T-cell (primary cell): ENCODE measurements at regions not wholly inside any gene's neighbourhood (a gene's known extent, or its start where the extent isn't known, plus 50 kb on each side); places are given as distances from the start of the nearest gene placed in this dataset.
"Not testable (repeated sequence)": the region's sequence is repeated elsewhere in the genome, so short reads cannot be mapped to it uniquely, and the experiment has no call there.

Source experiments
- ATAC-seq, 4 experiments: fragments of 200-7000 bp in 3 of 4; fragments of 150-1000 bp in 1 of 4; cut with Tn5 transposase; replicated peaks in 1 of 4; 1 replicate in 3 of 4; 2 replicates in 1 of 4; pipeline ENCODE4 v1.10.0; 2021; ENCODE audit warnings: moderate library complexity in 3 of 4, mild to moderate bottlenecking in 2 of 4, moderate number of reproducible peaks in 1 of 4
- CTCF ChIA-PET, 2 donors: fragments of 300-600 bp; sonication (Branson Sonifier 250); formaldehyde crosslinking; loops; one replicate each; lab custom pipeline; 2022; ENCODE audit warnings: antibody characterized with exemption in 2 of 2; lab: Charles Lee
- POLR2A ChIA-PET, 2 donors: fragments of 300-600 bp; sonication (Branson Sonifier 250); formaldehyde crosslinking; loops; one replicate each; lab custom pipeline; 2022; ENCODE audit warnings: antibody characterized with exemption in 2 of 2; lab: Charles Lee
- DNase-seq, 35 experiments: peaks; one replicate each; pipeline versions ENCODE4 v3.0.0 to v3.0.0-alpha.2; 2013 to 2023
- H3K27ac ChIP-seq: one replicate; pipeline ENCODE4 v1.5.1; 2013; ENCODE audit warnings: low read length
- H3K27me3 ChIP-seq, 2 experiments: replicated peaks in 1 of 2; 1 replicate in 1 of 2; 2 replicates in 1 of 2; pipeline versions ENCODE4 v1.6.1 to v1.7.0; 2013; ENCODE audit warnings: low read length in 1 of 2, mixed read lengths in 1 of 2; ENCODE audit not compliant: control insufficient read depth in 2 of 2, insufficient read depth in 2 of 2; ENCODE audit errors: extremely low read depth in 1 of 2
- H3K36me3 ChIP-seq, 2 donors: 1 replicate in 1 of 2; 2 replicates in 1 of 2; pipeline versions ENCODE4 v1.6.1 to v1.7.0; 2013; ENCODE audit warnings: low read length in 1 of 2; ENCODE audit not compliant: control insufficient read depth in 2 of 2, insufficient read depth in 1 of 2; ENCODE audit errors: extremely low read depth in 1 of 2
- H3K4me1 ChIP-seq, 2 experiments: 1 replicate in 1 of 2; 2 replicates in 1 of 2; pipeline versions ENCODE4 v1.6.1 to v1.7.0; 2013; ENCODE audit warnings: low read length in 2 of 2, mixed read lengths in 1 of 2; ENCODE audit not compliant: insufficient read depth in 2 of 2, control insufficient read depth in 1 of 2; ENCODE audit errors: extremely low read depth in 1 of 2
- H3K4me3 ChIP-seq, 2 donors: 1 replicate in 1 of 2; 2 replicates in 1 of 2; pipeline versions ENCODE4 v1.5.1 to v1.7.0; 2013; ENCODE audit warnings: mild to moderate bottlenecking in 2 of 2, low read length in 1 of 2, moderate library complexity in 1 of 2; ENCODE audit not compliant: control insufficient read depth in 1 of 2; ENCODE audit errors: extremely low read depth in 1 of 2
- H3K9me3 ChIP-seq: 2 replicates; pipeline ENCODE4 v1.7.0; 2013
- H3K27ac Mint-ChIP-seq, 2 donors: one replicate each; pipeline ENCODE4 v1.8.0; 2020 to 2021; ENCODE audit warnings: mild to moderate bottlenecking in 2 of 2, mixed read lengths in 2 of 2
- H3K27me3 Mint-ChIP-seq, 2 donors: one replicate each; pipeline ENCODE4 v1.8.0; 2021 to 2022; ENCODE audit warnings: mixed read lengths in 2 of 2
- H3K36me3 Mint-ChIP-seq: one replicate; pipeline ENCODE4 v1.8.0; 2021; ENCODE audit warnings: mixed read lengths
- H3K4me1 Mint-ChIP-seq, 3 donors: one replicate each; pipeline ENCODE4 v1.8.0; 2020 to 2022; ENCODE audit warnings: mixed read lengths in 3 of 3, mild to moderate bottlenecking in 1 of 3
- H3K4me3 Mint-ChIP-seq, 3 donors: one replicate each; pipeline ENCODE4 v1.8.0; 2020 to 2022; ENCODE audit warnings: mild to moderate bottlenecking in 3 of 3, mixed read lengths in 3 of 3, moderate library complexity in 3 of 3
- H3K9me3 Mint-ChIP-seq, 3 donors: one replicate each; pipeline ENCODE4 v1.8.0; 2020 to 2022; ENCODE audit warnings: mixed read lengths in 3 of 3
- WGBS: methylation state at CpG from one replicate; pipeline ENCODE4 v1.1.5; 2013; ENCODE audit warnings: missing lambda C conversion rate; ENCODE audit not compliant: insufficient coverage; 5-methylcytosine and 5-hydroxymethylcytosine counted together

DNA sequence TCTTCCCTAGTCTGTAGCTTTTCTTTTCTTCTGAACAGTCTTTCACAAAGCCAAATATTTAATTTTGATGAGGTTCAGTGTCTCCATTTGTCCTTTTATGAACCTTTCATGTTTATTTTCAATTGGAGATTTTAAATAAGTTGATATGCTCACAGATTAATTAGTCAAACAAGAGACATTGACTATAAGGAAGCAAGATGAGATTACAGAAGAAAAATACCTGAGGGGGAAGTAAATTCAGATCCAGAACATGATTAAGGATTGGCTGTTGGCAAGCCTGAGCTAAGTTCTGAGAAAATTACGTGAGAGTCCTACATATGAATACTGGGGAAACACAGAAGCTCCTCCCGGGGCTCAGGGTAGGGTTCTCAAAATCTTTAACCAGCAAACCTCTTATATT, 1039.8 kb upstream of the SEMA6A start:
- H3K36me3 ChIP-seq, result no peaks in the 10 kb centered on the region
- Mint-ChIP-seq H3K4me3 (no peak overlapping the region), H3K9me3 (peaks cover 3 to 21% (median 10%) of the 10 kb centered on the region in 3 donors), H3K4me1 (no peaks in the 10 kb centered on the region), H3K27me3 (no peaks in the 10 kb centered on the region), H3K27ac (no peak overlapping the region), H3K36me3 (no peaks in the 10 kb centered on the region)
- no peaks in the 10 kb centered on the region for H3K27me3 ChIP-seq
- no peak overlapping the region for H3K27ac ChIP-seq
- DNase-seq (no peak), ATAC-seq (no peak)
- POLR2A ChIA-PET, result no interaction called here
- no CpG with 5 or more reads among the region's 2 CpGs for WGBS
- H3K4me3 ChIP-seq, result no peak overlapping the region
- CTCF ChIA-PET, result no interaction called here
- H3K9me3 ChIP-seq, result no peaks in the 10 kb centered on the region
- no peaks in the 10 kb centered on the region for H3K4me1 ChIP-seq

- no CpG with 5 or more reads among the region's 2 CpGs for WGBS
- Mint-ChIP-seq H3K36me3 (no peaks in the 10 kb centered on the region), H3K27ac (no peak overlapping the region), H3K4me3 (no peak overlapping the region), H3K27me3 (no peaks in the 10 kb centered on the region), H3K9me3 (peaks cover 0 to 5% (median 0%) of the 10 kb centered on the region in 3 donors), H3K4me1 (no peaks in the 10 kb centered on the region)
- Histone ChIP-seq H3K9me3 (no peaks in the 10 kb centered on the region), H3K4me3 (no peak overlapping the region), H3K4me1 (no peaks in the 10 kb centered on the region), H3K27me3 (no peaks in the 10 kb centered on the region), H3K36me3 (no peaks in the 10 kb centered on the region), H3K27ac (no peak overlapping the region)
- CTCF ChIA-PET, result no interaction called here
- POLR2A ChIA-PET, result no interaction called here
- ATAC-seq (no peak), DNase-seq (no peak)
These were observed 1030.2 kb upstream of the SEMA6A start for GRCh38 chr5:117604845-117605244.

- DNase-seq, H3K4me3 ChIP-seq, H3K27me3 ChIP-seq, POLR2A ChIA-PET, H3K27ac Mint-ChIP-seq, H3K36me3 Mint-ChIP-seq, ATAC-seq, H3K9me3 ChIP-seq, H3K4me1 ChIP-seq, H3K27ac ChIP-seq, H3K36me3 ChIP-seq, H3K4me3 Mint-ChIP-seq, H3K27me3 Mint-ChIP-seq, H3K9me3 Mint-ChIP-seq, CTCF ChIA-PET, H3K4me1 Mint-ChIP-seq: not testable (repeated sequence)
- 93% methylated on average over 7 of the region's 36 CpGs for WGBS
These were observed 1025.2 kb upstream of the SEMA6A start for GRCh38 chr5:117599811-117600210.

GRCh38 chr5:117594166-117594565, 1019.5 kb upstream of the SEMA6A start:
- H3K27me3 ChIP-seq, result no peaks in the 10 kb centered on the region
- Mint-ChIP-seq H3K27me3 (no peaks in the 10 kb centered on the region), H3K36me3 (no peaks in the 10 kb centered on the region), H3K9me3 (peaks cover 0 to 4% (median 0%) of the 10 kb centered on the region in 3 donors), H3K27ac (no peak overlapping the region), H3K4me3 (no peak overlapping the region), H3K4me1 (no peaks in the 10 kb centered on the region)
- CTCF ChIA-PET, result no interaction called here
- POLR2A ChIA-PET, result no interaction called here
- H3K9me3 ChIP-seq, result no peaks in the 10 kb centered on the region
- ATAC-seq, result no peak
- no peaks in the 10 kb centered on the region for H3K4me1 ChIP-seq
- 69% methylated on average over 2 of the region's 4 CpGs for WGBS
- no peak overlapping the region for H3K4me3 ChIP-seq
- no peak for DNase-seq
- no peaks in the 10 kb centered on the region for H3K36me3 ChIP-seq
- H3K27ac ChIP-seq, result no peak overlapping the region

GRCh38 chr5:117590944-117591343, 1016.3 kb upstream of the SEMA6A start:
- Histone ChIP-seq H3K4me3 (no peak overlapping the region), H3K4me1 (no peaks in the 10 kb centered on the region), H3K36me3 (no peaks in the 10 kb centered on the region), H3K9me3 (no peaks in the 10 kb centered on the region), H3K27ac (no peak overlapping the region), H3K27me3 (no peaks in the 10 kb centered on the region)
- ATAC-seq (no peak), DNase-seq (no peak)
- no peaks in the 10 kb centered on the region for H3K27me3 Mint-ChIP-seq
- ChIA-PET CTCF (no interaction called here), POLR2A (no interaction called here)
- H3K9me3 Mint-ChIP-seq, result peaks cover 3 to 9% (median 5%) of the 10 kb centered on the region in 3 donors
- H3K36me3 Mint-ChIP-seq, result no peaks in the 10 kb centered on the region
- H3K27ac Mint-ChIP-seq, result no peak overlapping the region
- H3K4me1 Mint-ChIP-seq, result no peaks in the 10 kb centered on the region
- WGBS, result no CpG with 5 or more reads among the region's 1 CpG
- no peak overlapping the region for H3K4me3 Mint-ChIP-seq

GRCh38 chr5:117588611-117589010, 1014.0 kb upstream of the SEMA6A start:
- H3K27ac Mint-ChIP-seq, result no peak overlapping the region
- no peaks in the 10 kb centered on the region for H3K27me3 Mint-ChIP-seq
- Histone ChIP-seq H3K4me1 (no peaks in the 10 kb centered on the region), H3K9me3 (no peaks in the 10 kb centered on the region), H3K4me3 (no peak overlapping the region), H3K27me3 (no peaks in the 10 kb centered on the region), H3K27ac (no peak overlapping the region), H3K36me3 (no peaks in the 10 kb centered on the region)
- CTCF ChIA-PET, result no interaction called here
- H3K4me1 Mint-ChIP-seq, result no peaks in the 10 kb centered on the region
- no peaks in the 10 kb centered on the region for H3K36me3 Mint-ChIP-seq
- H3K4me3 Mint-ChIP-seq, result no peak overlapping the region
- peaks cover 5 to 11% (median 7%) of the 10 kb centered on the region in 3 donors for H3K9me3 Mint-ChIP-seq
- POLR2A ChIA-PET, result no interaction called here
- WGBS, result no CpG with 5 or more reads among the region's 2 CpGs
- ATAC-seq, result no peak
- DNase-seq, result no peak

- no CpG with 5 or more reads among the region's 1 CpG for WGBS
- no peak overlapping the region for H3K4me3 Mint-ChIP-seq
- ATAC-seq (no peak), DNase-seq (no peak)
- no peaks in the 10 kb centered on the region for H3K9me3 ChIP-seq
- H3K4me1 Mint-ChIP-seq, result no peaks in the 10 kb centered on the region
- CTCF ChIA-PET, result no interaction called here
- no peaks in the 10 kb centered on the region for H3K36me3 ChIP-seq
- H3K27ac Mint-ChIP-seq, result no peak overlapping the region
- no peak overlapping the region for H3K27ac ChIP-seq
- POLR2A ChIA-PET, result no interaction called here
- peaks cover 7 to 16% (median 7%) of the 10 kb centered on the region in 3 donors for H3K9me3 Mint-ChIP-seq
- no peak overlapping the region for H3K4me3 ChIP-seq
- H3K4me1 ChIP-seq, result no peaks in the 10 kb centered on the region
- no peaks in the 10 kb centered on the region for H3K27me3 Mint-ChIP-seq
- H3K36me3 Mint-ChIP-seq, result no peaks in the 10 kb centered on the region
- H3K27me3 ChIP-seq, result no peaks in the 10 kb centered on the region
These were observed 1012.5 kb upstream of the SEMA6A start for GRCh38 chr5:117587111-117587510.
